Neural progenitor cell (in vitro differentiated cells): ENCODE measurements at regions not wholly inside any gene's neighbourhood (a gene's known extent, or its start where the extent isn't known, plus 50 kb on each side); places are given as distances from the start of the nearest gene placed in this dataset.

Experiments used
- DNase-seq: peaks from one replicate; pipeline ENCODE4 v3.0.0-alpha.2; 2016; ENCODE audit warnings: low spot score
- H2AFZ ChIP-seq: fragments of 200-600 bp; sonication (generic); replicated peaks from 2 replicates; pipeline ENCODE4 v1.6.1; 2016; ENCODE audit warnings: antibody characterized with exemption
- H3F3A ChIP-seq: fragments of 200-600 bp; sonication (generic); 2 replicates; pipeline ENCODE4 v1.6.1; 2016; ENCODE audit warnings: antibody characterized with exemption, low read depth
- H3K27ac ChIP-seq: fragments of 200-600 bp; sonication (generic); 2 replicates; pipeline ENCODE4 v1.5.1; 2016; ENCODE audit warnings: mild to moderate bottlenecking
- H3K27me3 ChIP-seq: fragments of 200-600 bp; sonication (generic); 2 replicates; pipeline ENCODE4 v1.6.1; 2016; ENCODE audit warnings: mild to moderate bottlenecking, moderate library complexity
- H3K36me3 ChIP-seq: fragments of 200-600 bp; sonication (generic); 2 replicates; pipeline ENCODE4 v1.5.1; 2016
- H3K4me1 ChIP-seq: fragments of 200-600 bp; sonication (generic); 2 replicates; pipeline ENCODE4 v1.6.1; 2016; ENCODE audit warnings: mixed run types
- H3K4me2 ChIP-seq: fragments of 200-600 bp; sonication (generic); 2 replicates; pipeline ENCODE4 v1.6.1; 2016
- H3K4me3 ChIP-seq: fragments of 200-600 bp; sonication (generic); 2 replicates; pipeline ENCODE4 v1.5.1; 2016
- H3K79me2 ChIP-seq: fragments of 200-600 bp; sonication (generic); 2 replicates; pipeline ENCODE4 v1.6.1; 2016; ENCODE audit warnings: low read depth
- H3K9ac ChIP-seq: fragments of 200-600 bp; sonication (generic); 2 replicates; pipeline ENCODE4 v1.6.1; 2016
- H3K9me3 ChIP-seq: fragments of 200-600 bp; sonication (generic); 2 replicates; pipeline ENCODE4 v1.5.1; 2016; ENCODE audit warnings: low read depth
- H4K20me1 ChIP-seq: fragments of 200-600 bp; sonication (generic); 2 replicates; pipeline ENCODE4 v1.6.1; 2016; ENCODE audit warnings: low read depth
- H3K27ac Mint-ChIP-seq: 3 replicates; pipeline ENCODE4 v1.8.0; 2021; ENCODE audit warnings: mixed read lengths
- H3K27me3 Mint-ChIP-seq: 2 replicates; pipeline ENCODE4 v1.8.0; 2022; ENCODE audit warnings: low read depth, mild to moderate bottlenecking, inconsistent platforms, moderate library complexity, mixed read lengths; ENCODE audit not compliant: insufficient read depth
- H3K36me3 Mint-ChIP-seq: 3 replicates; pipeline ENCODE4 v1.8.0; 2021; ENCODE audit warnings: mixed read lengths
- H3K4me1 Mint-ChIP-seq: 3 replicates; pipeline ENCODE4 v1.8.0; 2021; ENCODE audit warnings: mixed read lengths
- H3K4me3 Mint-ChIP-seq: 3 replicates; pipeline ENCODE4 v1.8.0; 2021; ENCODE audit warnings: mild to moderate bottlenecking, moderate library complexity, mixed read lengths
- H3K9me3 Mint-ChIP-seq: 3 replicates; pipeline ENCODE4 v1.8.0; 2020; ENCODE audit warnings: mixed read lengths
- EZH2 ChIP-seq: fragments of 200-600 bp; sonication (generic); IDR thresholded peaks from 2 replicates; pipeline ENCODE4 v1.6.1; 2017; ENCODE audit warnings: antibody characterized with exemption, mild to moderate bottlenecking, moderate library complexity
- EZH2phosphoT487 ChIP-seq: fragments of 200-600 bp; sonication (generic); IDR thresholded peaks from 2 replicates; pipeline ENCODE4 v1.6.1; 2017; ENCODE audit warnings: antibody characterized with exemption
- TF ChIP-seq, protein P1 (sequence below): fragments of 200-600 bp; sonication (generic); IDR thresholded peaks from 2 replicates; pipeline ENCODE4 v1.5.1; 2017; ENCODE audit warnings: antibody characterized with exemption, mild to moderate bottlenecking

DNA sequence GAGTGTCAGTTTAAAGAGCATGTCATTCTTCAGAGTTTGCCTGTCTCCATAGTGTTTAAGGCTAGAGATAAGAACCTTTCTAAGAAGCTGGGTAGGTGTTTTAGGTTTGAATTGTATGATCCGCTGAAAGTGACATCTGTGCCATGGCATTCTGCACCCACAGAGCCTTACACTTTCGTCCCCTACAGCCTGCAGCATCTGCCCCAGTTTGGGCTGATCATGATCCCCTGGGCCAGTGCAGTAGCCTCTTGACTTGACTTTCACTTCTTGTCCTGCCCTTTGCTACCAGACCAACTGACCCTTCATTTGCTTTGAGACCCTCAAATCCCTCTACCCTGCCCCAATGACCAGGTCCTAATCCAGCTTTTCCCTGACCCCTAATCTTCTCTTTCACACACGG, 81.6 kb downstream of the SOX14 start:
- Histone ChIP-seq H3K4me2 (peak overlapping the region; percentile 43), H3F3A (peaks cover 20% of the 10 kb centered on the region), H3K4me1 (peaks cover 29% of the 10 kb centered on the region), H3K27me3 (peaks cover 16% of the 10 kb centered on the region), H3K79me2 (no peaks in the 10 kb centered on the region), H3K27ac (peak overlapping the region; percentile 9), H2AFZ (no peak overlapping the region), H3K36me3 (no peaks in the 10 kb centered on the region), H3K4me3 (no peak overlapping the region), H3K9me3 (no peaks in the 10 kb centered on the region), H3K9ac (no peak overlapping the region), H4K20me1 (no peaks in the 10 kb centered on the region)
- no peaks in the 10 kb centered on the region for H3K36me3 Mint-ChIP-seq
- no peak overlapping the region for H3K27ac Mint-ChIP-seq
- H3K9me3 Mint-ChIP-seq: peaks cover 2% of the 10 kb centered on the region
- DNase-seq: peak; percentile 21
- no peak overlapping the region for H3K4me3 Mint-ChIP-seq
- TF ChIP-seq EZH2phosphoT487 (no peak), EZH2 (no peak)
- TF ChIP-seq, protein P1, sequence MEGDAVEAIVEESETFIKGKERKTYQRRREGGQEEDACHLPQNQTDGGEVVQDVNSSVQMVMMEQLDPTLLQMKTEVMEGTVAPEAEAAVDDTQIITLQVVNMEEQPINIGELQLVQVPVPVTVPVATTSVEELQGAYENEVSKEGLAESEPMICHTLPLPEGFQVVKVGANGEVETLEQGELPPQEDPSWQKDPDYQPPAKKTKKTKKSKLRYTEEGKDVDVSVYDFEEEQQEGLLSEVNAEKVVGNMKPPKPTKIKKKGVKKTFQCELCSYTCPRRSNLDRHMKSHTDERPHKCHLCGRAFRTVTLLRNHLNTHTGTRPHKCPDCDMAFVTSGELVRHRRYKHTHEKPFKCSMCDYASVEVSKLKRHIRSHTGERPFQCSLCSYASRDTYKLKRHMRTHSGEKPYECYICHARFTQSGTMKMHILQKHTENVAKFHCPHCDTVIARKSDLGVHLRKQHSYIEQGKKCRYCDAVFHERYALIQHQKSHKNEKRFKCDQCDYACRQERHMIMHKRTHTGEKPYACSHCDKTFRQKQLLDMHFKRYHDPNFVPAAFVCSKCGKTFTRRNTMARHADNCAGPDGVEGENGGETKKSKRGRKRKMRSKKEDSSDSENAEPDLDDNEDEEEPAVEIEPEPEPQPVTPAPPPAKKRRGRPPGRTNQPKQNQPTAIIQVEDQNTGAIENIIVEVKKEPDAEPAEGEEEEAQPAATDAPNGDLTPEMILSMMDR: no peak
- H3K27me3 Mint-ChIP-seq: peaks cover 9% of the 10 kb centered on the region
- peaks cover 14% of the 10 kb centered on the region for H3K4me1 Mint-ChIP-seq

DNA sequence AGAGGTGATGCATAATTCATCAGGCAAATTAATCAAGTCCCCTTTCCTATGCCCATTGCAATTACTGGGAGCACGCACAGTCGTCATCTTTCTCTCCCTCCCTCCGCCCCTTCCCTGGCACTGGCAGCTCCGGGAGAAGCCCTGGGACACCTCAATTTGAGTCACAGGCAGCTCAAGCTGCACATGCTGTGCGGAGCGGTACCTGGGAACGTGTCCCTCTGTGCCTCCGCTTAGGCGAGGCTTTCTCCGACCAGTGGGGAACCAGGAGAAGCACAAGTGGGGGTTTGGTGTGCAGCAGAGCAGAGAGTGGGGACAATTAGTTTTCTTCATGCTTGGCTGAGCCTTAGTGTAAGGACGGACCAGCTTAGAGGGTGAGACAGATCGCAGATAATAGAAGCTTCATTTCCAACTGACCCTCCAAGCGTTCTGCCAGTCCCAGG, 88.3 kb downstream of the SOX14 start:
- Mint-ChIP-seq H3K4me3 (peak overlapping the region; percentile 69), H3K9me3 (no peaks in the 10 kb centered on the region), H3K4me1 (peaks cover 36% of the 10 kb centered on the region), H3K27me3 (peaks cover 5% of the 10 kb centered on the region), H3K27ac (peak overlapping the region; percentile 27), H3K36me3 (no peaks in the 10 kb centered on the region)
- TF ChIP-seq EZH2phosphoT487 (no peak), EZH2 (no peak)
- TF ChIP-seq, protein P1: no peak
- no peak overlapping the region for H3K9ac ChIP-seq
- H3K27ac ChIP-seq: peak overlapping the region; percentile 78
- peak; percentile 86 for DNase-seq
- H3K9me3 ChIP-seq: no peaks in the 10 kb centered on the region
- H3K4me3 ChIP-seq: peak overlapping the region; percentile 23
- no peaks in the 10 kb centered on the region for H3K79me2 ChIP-seq
- no peaks in the 10 kb centered on the region for H3K36me3 ChIP-seq
- peaks cover 48% of the 10 kb centered on the region for H3F3A ChIP-seq
- peak overlapping the region; percentile 65 for H3K4me2 ChIP-seq
- H3K4me1 ChIP-seq: peaks cover 52% of the 10 kb centered on the region
- no peak overlapping the region for H2AFZ ChIP-seq
- H3K27me3 ChIP-seq: peaks cover 8% of the 10 kb centered on the region
- H4K20me1 ChIP-seq: no peaks in the 10 kb centered on the region

DNA sequence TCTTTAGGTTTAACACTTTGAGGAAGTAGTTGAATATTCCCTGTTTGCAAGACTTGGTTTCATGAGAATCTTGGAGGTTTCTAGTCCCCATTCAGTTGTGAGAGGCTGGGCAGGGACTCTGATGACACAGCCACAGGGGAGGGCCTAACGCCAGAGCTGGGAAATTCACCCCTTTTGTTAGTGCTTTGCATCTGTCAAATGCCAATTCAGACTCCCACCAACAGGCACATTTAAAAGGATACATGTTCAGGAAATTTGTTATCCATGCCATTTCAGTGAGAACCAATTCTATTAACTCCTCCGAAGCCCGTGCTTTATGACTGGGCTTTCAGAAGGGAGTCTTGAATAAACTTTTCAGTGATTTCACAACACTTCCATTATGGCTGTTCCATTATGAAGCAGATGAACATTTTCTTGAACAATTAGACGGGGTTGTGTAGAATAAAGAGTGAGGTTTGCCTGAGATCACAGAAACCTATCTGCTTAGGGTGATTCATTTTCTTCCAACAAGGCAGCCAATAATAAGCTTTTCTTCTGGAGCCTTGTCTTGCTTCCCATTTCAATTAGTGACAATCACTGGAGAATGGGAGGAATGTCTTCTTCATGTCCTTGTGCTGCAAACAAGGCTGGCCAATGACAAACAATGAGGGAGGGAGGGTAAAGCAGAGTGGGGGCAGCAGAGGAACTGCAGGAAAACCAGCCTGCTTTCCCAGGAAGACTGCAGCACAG, 90.6 kb downstream of the SOX14 start:
- Mint-ChIP-seq H3K36me3 (no peaks in the 10 kb centered on the region), H3K4me1 (peaks cover 36% of the 10 kb centered on the region), H3K4me3 (no peak overlapping the region), H3K27ac (no peak overlapping the region), H3K9me3 (no peaks in the 10 kb centered on the region), H3K27me3 (peaks cover 2% of the 10 kb centered on the region)
- TF ChIP-seq, protein P1: no peak
- TF ChIP-seq EZH2phosphoT487: peak; percentile 39
- Histone ChIP-seq H4K20me1 (no peaks in the 10 kb centered on the region), H3K9ac (no peak overlapping the region), H3K27ac (peak overlapping the region; percentile 96), H3F3A (peaks cover 48% of the 10 kb centered on the region), H3K27me3 (no peaks in the 10 kb centered on the region), H3K36me3 (no peaks in the 10 kb centered on the region), H3K9me3 (no peaks in the 10 kb centered on the region), H3K4me3 (peak overlapping the region; percentile 21), H3K79me2 (no peaks in the 10 kb centered on the region), H3K4me1 (peaks cover 52% of the 10 kb centered on the region), H3K4me2 (peak overlapping the region; percentile 65), H2AFZ (no peak overlapping the region)
- peak; percentile 82 for DNase-seq
